Upper lobe of left lung (tissue), 6 donors: ENCODE measurements at regions not wholly inside any gene's neighbourhood (a gene's known extent, or its start where the extent isn't known, plus 50 kb on each side); places are given as distances from the start of the nearest gene placed in this dataset.

Source experiments
- ATAC-seq, 2 donors: fragments of 200-7000 bp; cut with Tn5 transposase; one replicate each; pipeline ENCODE4 v1.9.1; 2022; ENCODE audit warnings: mild to moderate bottlenecking in 2 of 2, moderate library complexity in 2 of 2; ENCODE audit not compliant: low FRiP score in 2 of 2
- DNase-seq, 2 donors: peaks; one replicate each; pipeline ENCODE4 v3.0.0-alpha.2; 2019 to 2020
- H3K27ac ChIP-seq, 4 donors: fragments of 200-600 bp; sonication (generic); one replicate each; pipeline ENCODE4 v1.5.1; 2016 to 2019
- H3K27me3 ChIP-seq, 4 donors: fragments of 200-600 bp; sonication (generic); one replicate each; pipeline ENCODE4 v1.5.1; 2017 to 2019
- H3K36me3 ChIP-seq, 4 donors: fragments of 200-600 bp; sonication (generic); one replicate each; pipeline ENCODE4 v1.5.1; 2016 to 2019
- H3K4me1 ChIP-seq, 4 donors: fragments of 200-600 bp; sonication (generic); one replicate each; pipeline ENCODE4 v1.5.1; 2018 to 2019
- H3K4me3 ChIP-seq, 4 donors: fragments of 200-600 bp; sonication (generic); one replicate each; pipeline ENCODE4 v1.5.1; 2017 to 2019; ENCODE audit warnings: mild to moderate bottlenecking in 2 of 4, moderate library complexity in 1 of 4
- H3K9me3 ChIP-seq, 4 donors: fragments of 200-600 bp; sonication (generic); one replicate each; pipeline ENCODE4 v1.5.1; 2018 to 2019
- CTCF ChIP-seq, 6 experiments: fragments of 450-650 bp in 4 of 6; fragments of 200-600 bp in 2 of 6; sonication (generic) in 2 of 6; IDR thresholded peaks; one replicate each; pipeline ENCODE4 v1.5.1; 2016 to 2019; ENCODE audit warnings: antibody characterized with exemption in 6 of 6
- EP300 ChIP-seq, 4 donors: sonication (generic); formaldehyde crosslinking; IDR thresholded peaks; one replicate each; pipeline ENCODE4 v1.5.1; 2017; ENCODE audit warnings: antibody characterized with exemption in 4 of 4, control low read depth in 2 of 4
- POLR2A ChIP-seq, 4 donors: fragments of 450-650 bp; IDR thresholded peaks; one replicate each; pipeline ENCODE4 v1.5.1; 2016 to 2017; ENCODE audit warnings: antibody characterized with exemption in 4 of 4, mild to moderate bottlenecking in 2 of 4
- POLR2AphosphoS5 ChIP-seq, 2 donors: sonication (generic); formaldehyde crosslinking; IDR thresholded peaks; one replicate each; pipeline ENCODE4 v1.5.1; 2017; ENCODE audit warnings: antibody characterized with exemption in 2 of 2
- WGBS, 2 donors: methylation state at CpG; one replicate each; pipeline ENCODE4 v1.1.5; 2017 to 2018; 5-methylcytosine and 5-hydroxymethylcytosine counted together
- donor health status: DM: no; HTN: no; CAD: no; lungs with moderate emphysema.
- donor health status: DM: no; HTN: yes; CAD: no; lungs with severe emphysema.

- WGBS, 2 donors: 81 to 85% methylated on average over 1 of the region's 1 CpG
- H3K36me3 ChIP-seq: no peaks in the 10 kb centered on the region
- no peaks in the 10 kb centered on the region for H3K27me3 ChIP-seq
- ATAC-seq (no peak), DNase-seq (no peak)
- H3K4me3 ChIP-seq: no peak overlapping the region
- TF ChIP-seq POLR2A (IDR thresholded peaks at IDR 0.05): no peak
- no peaks in the 10 kb centered on the region for H3K9me3 ChIP-seq
- H3K27ac ChIP-seq: no peak overlapping the region
- H3K4me1 ChIP-seq: no peaks in the 10 kb centered on the region
These were observed 532.3 kb downstream of the KCNA4 start for GRCh38 chr11:29484548-29484947.

- no peak overlapping the region for H3K27ac ChIP-seq
- 82% methylated on average over 2 of the region's 2 CpGs for WGBS, 2 donors
- H3K4me1 ChIP-seq: no peaks in the 10 kb centered on the region
- no peak overlapping the region for H3K4me3 ChIP-seq
- H3K27me3 ChIP-seq: no peaks in the 10 kb centered on the region
- ATAC-seq: no peak
- TF ChIP-seq POLR2A (IDR thresholded peaks at IDR 0.05) (no peak), POLR2AphosphoS5 (IDR thresholded peaks at IDR 0.05) (no peak), CTCF (IDR thresholded peaks at IDR 0.05) (no peak), EP300 (IDR thresholded peaks at IDR 0.05) (no peak)
- H3K9me3 ChIP-seq: no peaks in the 10 kb centered on the region
- DNase-seq: no peak
- H3K36me3 ChIP-seq: no peaks in the 10 kb centered on the region
These were observed 533.0 kb downstream of the KCNA4 start for GRCh38 chr11:29483831-29484230.

GRCh38 chr11:29482510-29482909 is 534.3 kb downstream of the KCNA4 start:
- no peak for ATAC-seq
- Histone ChIP-seq H3K27ac (no peak overlapping the region), H3K27me3 (no peaks in the 10 kb centered on the region), H3K4me3 (no peak overlapping the region), H3K36me3 (no peaks in the 10 kb centered on the region), H3K9me3 (no peaks in the 10 kb centered on the region), H3K4me1 (no peaks in the 10 kb centered on the region)
- 87% methylated on average over 4 of the region's 4 CpGs for WGBS, 2 donors
- TF ChIP-seq POLR2A (IDR thresholded peaks at IDR 0.05): no peak
- TF ChIP-seq EP300 (IDR thresholded peaks at IDR 0.05): no peak
- TF ChIP-seq POLR2AphosphoS5 (IDR thresholded peaks at IDR 0.05): no peak
- no peak for TF ChIP-seq CTCF (IDR thresholded peaks at IDR 0.05)
- no peak for DNase-seq

- no peak for ATAC-seq
- no peak for DNase-seq
- Histone ChIP-seq H3K9me3 (no peaks in the 10 kb centered on the region), H3K4me1 (no peaks in the 10 kb centered on the region), H3K27ac (no peak overlapping the region), H3K4me3 (no peak overlapping the region), H3K36me3 (no peaks in the 10 kb centered on the region), H3K27me3 (no peaks in the 10 kb centered on the region)
- WGBS, 2 donors: 59 to 62% methylated on average over 2 of the region's 2 CpGs
- TF ChIP-seq POLR2A (IDR thresholded peaks at IDR 0.05) (no peak), EP300 (IDR thresholded peaks at IDR 0.05) (no peak), POLR2AphosphoS5 (IDR thresholded peaks at IDR 0.05) (no peak), CTCF (IDR thresholded peaks at IDR 0.05) (no peak)
These were observed 535.1 kb downstream of the KCNA4 start for GRCh38 chr11:29481738-29482137.

GRCh38 chr11:29480981-29481380 is 535.8 kb downstream of the KCNA4 start:
- Histone ChIP-seq H3K27me3 (no peaks in the 10 kb centered on the region), H3K27ac (no peak overlapping the region), H3K4me3 (no peak overlapping the region), H3K36me3 (no peaks in the 10 kb centered on the region), H3K9me3 (no peaks in the 10 kb centered on the region), H3K4me1 (no peaks in the 10 kb centered on the region)
- 74 to 79% methylated on average over 1 of the region's 1 CpG for WGBS, 2 donors
- ATAC-seq (no peak), DNase-seq (no peak)
- no peak for TF ChIP-seq CTCF (IDR thresholded peaks at IDR 0.05)
- TF ChIP-seq POLR2AphosphoS5 (IDR thresholded peaks at IDR 0.05): no peak
- no peak for TF ChIP-seq EP300 (IDR thresholded peaks at IDR 0.05)
- TF ChIP-seq POLR2A (IDR thresholded peaks at IDR 0.05): no peak
